Esophagus squamous epithelium (tissue), 4 donors: ENCODE measurements at regions not wholly inside any gene's neighbourhood (a gene's known extent, or its start where the extent isn't known, plus 50 kb on each side); places are given as distances from the start of the nearest gene placed in this dataset.

Experiments
- CTCF ChIP-seq, 6 experiments: fragments of 450-650 bp in 4 of 6; fragments of 200-600 bp in 2 of 6; sonication (generic) in 2 of 6; IDR thresholded peaks; one replicate each; pipeline ENCODE4 v1.5.1; 2016 to 2019; ENCODE audit warnings: antibody characterized with exemption in 6 of 6, mild to moderate bottlenecking in 4 of 6, moderate library complexity in 4 of 6
- POLR2A ChIP-seq, 4 donors: fragments of 450-650 bp; IDR thresholded peaks; one replicate each; pipeline ENCODE4 v1.6.1; 2017; ENCODE audit warnings: antibody characterized with exemption in 4 of 4, mild to moderate bottlenecking in 4 of 4, moderate library complexity in 3 of 4

DNA sequence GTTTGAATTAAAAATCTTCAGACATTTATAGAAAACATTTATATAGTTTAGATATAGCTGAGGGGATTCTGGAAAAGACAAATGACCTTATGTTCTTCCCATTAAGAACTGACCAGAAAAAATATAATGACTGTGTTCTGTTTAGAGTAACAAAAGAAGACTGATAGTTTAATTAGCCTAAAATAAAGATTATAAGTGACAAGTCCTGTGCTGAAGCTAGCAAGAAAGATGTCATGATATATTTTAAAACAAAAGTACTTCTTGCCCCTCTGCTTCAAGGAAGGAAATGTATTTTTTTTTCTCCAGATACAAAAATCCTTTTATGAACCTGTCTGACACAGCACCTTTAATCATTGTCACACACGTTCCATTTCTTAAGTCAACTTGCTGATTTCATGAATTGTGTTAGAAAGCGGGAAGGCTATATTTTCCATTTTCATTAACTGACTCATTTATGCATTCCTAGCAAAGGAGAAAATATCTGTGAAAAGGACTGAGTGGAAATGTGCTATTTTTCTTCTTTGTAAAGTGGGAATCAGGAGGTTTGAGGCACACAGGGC, 690.7 kb upstream of the GOT2 start:
- no peak for TF ChIP-seq CTCF (IDR thresholded peaks at IDR 0.05)
- TF ChIP-seq POLR2A (IDR thresholded peaks at IDR 0.05) = no peak
